ENCODE measurements at regions not wholly inside any gene's neighbourhood (a gene's known extent, or its start where the extent isn't known, plus 50 kb on each side); places are given as distances from the start of the nearest gene placed in this dataset.

GRCh38 chr6:163756079-163756478, 341.6 kb downstream of the QKI start:
- no peak overlapping the region for H4K8ac ChIP-seq (replicated peaks; ENCODE audit: insufficient read length, low read depth, low read length)
- H3K27ac ChIP-seq (ENCODE audit: insufficient read length, low read depth, low read length): no peak overlapping the region
- no peak overlapping the region for H3K9ac ChIP-seq (ENCODE audit: extremely low read depth, insufficient read length, low read length)
- H3T11ph ChIP-seq (ENCODE audit: low read length): no peak overlapping the region
- no peaks in the 10 kb centered on the region for H3K9me3 ChIP-seq (ENCODE audit: control insufficient read depth, low read depth, low read length)
- H4K91ac ChIP-seq (ENCODE audit: insufficient read length, low read depth, low read length): no peak overlapping the region
- no peak overlapping the region for H3K18ac ChIP-seq (ENCODE audit: insufficient read length, low read depth, low read length)
- no peak overlapping the region for H2BK15ac ChIP-seq (ENCODE audit: low read depth, low read length)
- no peak overlapping the region for H2BK20ac ChIP-seq (ENCODE audit: low read depth, low read length, poor library complexity, severe bottlenecking)
- no peak overlapping the region for H2AK5ac ChIP-seq (ENCODE audit: insufficient read length, low read length)
- Mint-ChIP-seq H3K27ac (no peak overlapping the region), H3K27me3 (ENCODE audit: low read depth) (peaks cover 3% of the 10 kb centered on the region; the same call in 1 of the 2 replicates), H3K36me3 (ENCODE audit: insufficient read depth in 1 of 3, low read depth in 3 of 3) (peaks cover 3 to 11% (median 4%) of the 10 kb centered on the region in 3 experiments; a peak in 5 of 7 replicates), H3K4me3 (no peak overlapping the region), H3K4me1 (peaks cover 28 to 33% of the 10 kb centered on the region in 2 experiments), H3K9me3 (peaks cover 3 to 12% of the 10 kb centered on the region in 2 experiments; a peak in 4 of 5 replicates)
- H2BK5ac ChIP-seq (ENCODE audit: insufficient read length, low read length): no peak overlapping the region
- no peak overlapping the region for H2BK12ac ChIP-seq (ENCODE audit: insufficient read length, low read depth, low read length)
- H3K4me1 ChIP-seq (ENCODE audit: insufficient read depth, low read length): peaks cover 7% of the 10 kb centered on the region; the same call in 1 of the 2 replicates
- H4K5ac ChIP-seq (ENCODE audit: insufficient read length, low read depth, low read length): no peak overlapping the region
- no peak overlapping the region for H3K56ac ChIP-seq (ENCODE audit: insufficient read length, low read depth, low read length)
- no peaks in the 10 kb centered on the region for H3K79me2 ChIP-seq (ENCODE audit: insufficient read depth, low read length)
- DNase-seq: no peak
- no peaks in the 10 kb centered on the region for H4K20me1 ChIP-seq (ENCODE audit: control insufficient read depth, insufficient read depth, insufficient read length)
- H3K23me2 ChIP-seq (ENCODE audit: insufficient read length, low read depth, low read length, poor library complexity, severe bottlenecking): no peaks in the 10 kb centered on the region
- TF ChIP-seq CTCF (conservative IDR thresholded peaks at IDR 0.05): no peak
- H3K27me3 ChIP-seq (ENCODE audit: insufficient read depth, low read length): no peaks in the 10 kb centered on the region
- no peak overlapping the region for H2BK120ac ChIP-seq (ENCODE audit: low read depth, low read length, poor library complexity, severe bottlenecking)
- no peak overlapping the region for H3K23ac ChIP-seq (ENCODE audit: insufficient read length, low read depth, low read length)
- H3K4me2 ChIP-seq (ENCODE audit: insufficient read depth, insufficient read length, low read length): no peak overlapping the region
- no peak overlapping the region for H2AFZ ChIP-seq (ENCODE audit: low read length)
- H3K79me1 ChIP-seq (ENCODE audit: insufficient read depth, low read depth, low read length, poor library complexity, severe bottlenecking): no peaks in the 10 kb centered on the region
- H3K4ac ChIP-seq (ENCODE audit: low read depth, low read length): no peak overlapping the region
- H3K14ac ChIP-seq (ENCODE audit: insufficient read depth, low read length): no peak overlapping the region
- WGBS (ENCODE audit: extremely low coverage, insufficient read length, low lambda C conversion rate): no CpG with 5 or more reads among the region's 4 CpGs

Data from H9 (cell line).